HG03469 (cell line): ENCODE measurements at regions not wholly inside any gene's neighbourhood (a gene's known extent, or its start where the extent isn't known, plus 50 kb on each side); places are given as distances from the start of the nearest gene placed in this dataset.

Experiments used
- ATAC-seq: cut with Tn5 transposase; IDR thresholded peaks from one replicate; pipeline ENCODE4 v1.9.1; 2021; ENCODE audit warnings: mild to moderate bottlenecking, moderate library complexity, moderate number of reproducible peaks; ENCODE audit not compliant: unreplicated experiment

- ATAC-seq: no peak
Observed at GRCh38 chr17:77001487-77001886, 133.3 kb downstream of the MGAT5B start.

GRCh38 chr17:77002103-77003045 is 134.2 kb downstream of the MGAT5B start:
- ATAC-seq: no peak

- ATAC-seq: no peak
Observed at GRCh38 chr17:77003699-77004098, 135.5 kb downstream of the MGAT5B start.

- no peak for ATAC-seq
Observed at GRCh38 chr17:77006971-77007649, 133.7 kb upstream of the SEC14L1 start.

GRCh38 chr17:77009877-77010276 is 130.9 kb upstream of the SEC14L1 start:
- ATAC-seq: no peak

GRCh38 chr17:77010667-77011066 is 130.1 kb upstream of the SEC14L1 start:
- no peak for ATAC-seq

- ATAC-seq: no peak
Observed at GRCh38 chr17:77011173-77012011, 129.4 kb upstream of the SEC14L1 start.

GRCh38 chr17:77018504-77018903 is 122.3 kb upstream of the SEC14L1 start:
- ATAC-seq: no peak

- ATAC-seq: no peak
Observed at GRCh38 chr17:77019893-77020379, 120.8 kb upstream of the SEC14L1 start.

GRCh38 chr17:77020973-77021372 is 119.8 kb upstream of the SEC14L1 start:
- no peak for ATAC-seq

GRCh38 chr17:77022766-77023165 is 118.0 kb upstream of the SEC14L1 start:
- ATAC-seq: no peak

GRCh38 chr17:77025781-77026180 is 115.0 kb upstream of the SEC14L1 start:
- ATAC-seq: no peak

- ATAC-seq: no peak
Observed at GRCh38 chr17:77027271-77027889, 113.4 kb upstream of the SEC14L1 start.

GRCh38 chr17:77028900-77029299 is 111.9 kb upstream of the SEC14L1 start:
- no peak for ATAC-seq

GRCh38 chr17:77032929-77033328 is 107.8 kb upstream of the SEC14L1 start:
- ATAC-seq: no peak

- no peak for ATAC-seq
Observed at GRCh38 chr17:77033892-77034404, 106.8 kb upstream of the SEC14L1 start.

- no peak for ATAC-seq
Observed at GRCh38 chr17:77034677-77035424, 105.9 kb upstream of the SEC14L1 start.

- ATAC-seq: no peak
Observed at GRCh38 chr17:77035526-77035925, 105.2 kb upstream of the SEC14L1 start.

GRCh38 chr17:77036136-77036840 is 104.5 kb upstream of the SEC14L1 start:
- ATAC-seq: no peak
